ENCODE measurements at regions not wholly inside any gene's neighbourhood (a gene's known extent, or its start where the extent isn't known, plus 50 kb on each side); places are given as distances from the start of the nearest gene placed in this dataset.

- DNase-seq, result no peak
Measured at GRCh38 chr5:38719916-38720315, 125.9 kb upstream of the OSMR start.

GRCh38 chr5:38720554-38721361 is 125.1 kb upstream of the OSMR start:
- no peak for DNase-seq

- DNase-seq, result no peak
Measured at GRCh38 chr5:38722918-38723317, 122.9 kb upstream of the OSMR start.

GRCh38 chr5:38723426-38723825 is 122.4 kb upstream of the OSMR start:
- DNase-seq, result no peak

GRCh38 chr5:38724301-38725030 is 121.3 kb upstream of the OSMR start:
- no peak for DNase-seq

GRCh38 chr5:38725371-38725865 is 120.4 kb upstream of the OSMR start:
- no peak for DNase-seq

GRCh38 chr5:38726279-38726678 is 119.5 kb upstream of the OSMR start:
- DNase-seq, result no peak

- DNase-seq, result no peak
Measured at GRCh38 chr5:38728029-38728428, 117.8 kb upstream of the OSMR start.

GRCh38 chr5:38731461-38731860 is 114.4 kb upstream of the OSMR start:
- DNase-seq, result no peak

- no peak for DNase-seq
Measured at GRCh38 chr5:38734353-38734752, 111.5 kb upstream of the OSMR start.

GRCh38 chr5:38736089-38736488 is 109.7 kb upstream of the OSMR start:
- no peak for DNase-seq

GRCh38 chr5:38737976-38738375 is 107.8 kb upstream of the OSMR start:
- DNase-seq, result no peak

GRCh38 chr5:38739011-38739704 is 106.7 kb upstream of the OSMR start:
- no peak for DNase-seq

GRCh38 chr5:38739705-38740045 is 106.1 kb upstream of the OSMR start:
- DNase-seq, result no peak

GRCh38 chr5:38742821-38743220 is 103.0 kb upstream of the OSMR start:
- peak in 1 of 2 experiments; percentile 6 for DNase-seq

- no peak for DNase-seq
Measured at GRCh38 chr5:38743562-38743961, 102.2 kb upstream of the OSMR start.

GRCh38 chr5:38745836-38746732 is 99.7 kb upstream of the OSMR start:
- DNase-seq, result no peak

GRCh38 chr5:38749861-38750260 is 96.0 kb upstream of the OSMR start:
- no peak for DNase-seq

- no peak for DNase-seq
Measured at GRCh38 chr5:38751103-38751502, 94.7 kb upstream of the OSMR start.

GRCh38 chr5:38752012-38752536 is 93.7 kb upstream of the OSMR start:
- DNase-seq, result no peak

GRCh38 chr5:38752622-38753021 is 93.2 kb upstream of the OSMR start:
- no peak for DNase-seq

GRCh38 chr5:38753141-38753540 is 92.7 kb upstream of the OSMR start:
- no peak for DNase-seq
